Uterus (tissue), 3 donors: ENCODE measurements at regions not wholly inside any gene's neighbourhood (a gene's known extent, or its start where the extent isn't known, plus 50 kb on each side); places are given as distances from the start of the nearest gene placed in this dataset.

Source experiments
- DNase-seq, 2 donors: peaks; one replicate each; pipeline ENCODE4 v3.0.0-alpha.2; 2019 to 2020
- H3K27ac ChIP-seq, 2 donors: fragments of 200-600 bp; sonication (generic); 1 replicate in 1 of 2; 2 replicates in 1 of 2; pipeline ENCODE4 v1.5.1; 2016 to 2018
- H3K27me3 ChIP-seq, 2 donors: fragments of 200-600 bp; sonication (generic); one replicate each; pipeline ENCODE4 v1.5.1; 2018 to 2019; ENCODE audit warnings: control low read depth in 1 of 2
- H3K36me3 ChIP-seq, 2 donors: fragments of 200-600 bp; sonication (generic); one replicate each; pipeline ENCODE4 v1.5.1; 2019; ENCODE audit warnings: control low read depth in 1 of 2
- H3K4me1 ChIP-seq, 2 donors: fragments of 200-600 bp; sonication (generic); one replicate each; pipeline ENCODE4 v1.5.1; 2018 to 2019; ENCODE audit warnings: control low read depth in 1 of 2
- H3K4me3 ChIP-seq, 2 donors: fragments of 200-600 bp; sonication (generic); 1 replicate in 1 of 2; 2 replicates in 1 of 2; pipeline ENCODE4 v1.5.1; 2018 to 2019; ENCODE audit warnings: mild to moderate bottlenecking in 1 of 2
- H3K9me3 ChIP-seq, 2 donors: fragments of 200-600 bp; sonication (generic); one replicate each; pipeline ENCODE4 v1.5.1; 2019; ENCODE audit warnings: control low read depth in 1 of 2
- POLR2A ChIP-seq, 2 donors: fragments of 450-650 bp; IDR thresholded peaks; one replicate each; pipeline ENCODE4 v1.6.1; 2016; ENCODE audit warnings: antibody characterized with exemption in 2 of 2, mild to moderate bottlenecking in 1 of 2, moderate library complexity in 1 of 2
- intact Hi-C: fragments of 100-400 bp; cut with DNase I; formaldehyde crosslinking; loops from one replicate; pipeline ENCODE4 v1.15.1; 2023; ENCODE audit warnings: low total_unique reads
- TF ChIP-seq, protein P1 (sequence below), 4 experiments: fragments of 200-600 bp in 2 of 4; fragments of 450-650 bp in 2 of 4; sonication (generic) in 2 of 4; IDR thresholded peaks; one replicate each; pipeline ENCODE4 v1.5.1; 2016 to 2019; ENCODE audit warnings: antibody characterized with exemption in 4 of 4, mild to moderate bottlenecking in 2 of 4, moderate library complexity in 1 of 4
- donor health status: DM: yes; HTN: yes; CAD: no.

- intact Hi-C loops: no loop called here
- H3K4me3 ChIP-seq: no peak overlapping the region
Observed at GRCh38 chr3:80374423-80374822, 606.6 kb upstream of the ROBO1 start.

DNA sequence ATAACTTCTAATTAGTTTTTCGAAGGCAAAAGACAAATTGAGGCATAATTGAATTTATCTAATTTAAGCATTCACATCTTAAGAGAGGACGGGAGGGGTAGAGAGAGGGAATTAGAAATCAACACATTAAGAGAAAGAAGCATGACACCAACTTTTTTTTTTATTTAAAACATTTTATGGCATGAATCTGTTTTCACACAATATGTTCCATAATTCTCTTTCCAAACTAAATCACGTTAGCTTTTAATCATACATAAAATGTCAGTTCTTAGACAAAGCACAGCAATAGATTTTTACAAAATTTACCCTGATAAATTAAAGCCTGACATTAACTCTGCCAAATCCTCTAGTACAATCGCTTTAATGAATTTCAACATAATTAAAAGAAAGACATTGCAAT is 600.8 kb upstream of the ROBO1 start:
- DNase-seq: no peak
- H3K9me3 ChIP-seq: no peaks in the 10 kb centered on the region
- H3K4me1 ChIP-seq: no peaks in the 10 kb centered on the region
- intact Hi-C loops: no loop called here
- no peaks in the 10 kb centered on the region for H3K27me3 ChIP-seq
- H3K27ac ChIP-seq: no peak overlapping the region
- H3K4me3 ChIP-seq: no peak overlapping the region
- no peaks in the 10 kb centered on the region for H3K36me3 ChIP-seq
- TF ChIP-seq POLR2A (IDR thresholded peaks at IDR 0.05): no peak
- TF ChIP-seq, protein P1, sequence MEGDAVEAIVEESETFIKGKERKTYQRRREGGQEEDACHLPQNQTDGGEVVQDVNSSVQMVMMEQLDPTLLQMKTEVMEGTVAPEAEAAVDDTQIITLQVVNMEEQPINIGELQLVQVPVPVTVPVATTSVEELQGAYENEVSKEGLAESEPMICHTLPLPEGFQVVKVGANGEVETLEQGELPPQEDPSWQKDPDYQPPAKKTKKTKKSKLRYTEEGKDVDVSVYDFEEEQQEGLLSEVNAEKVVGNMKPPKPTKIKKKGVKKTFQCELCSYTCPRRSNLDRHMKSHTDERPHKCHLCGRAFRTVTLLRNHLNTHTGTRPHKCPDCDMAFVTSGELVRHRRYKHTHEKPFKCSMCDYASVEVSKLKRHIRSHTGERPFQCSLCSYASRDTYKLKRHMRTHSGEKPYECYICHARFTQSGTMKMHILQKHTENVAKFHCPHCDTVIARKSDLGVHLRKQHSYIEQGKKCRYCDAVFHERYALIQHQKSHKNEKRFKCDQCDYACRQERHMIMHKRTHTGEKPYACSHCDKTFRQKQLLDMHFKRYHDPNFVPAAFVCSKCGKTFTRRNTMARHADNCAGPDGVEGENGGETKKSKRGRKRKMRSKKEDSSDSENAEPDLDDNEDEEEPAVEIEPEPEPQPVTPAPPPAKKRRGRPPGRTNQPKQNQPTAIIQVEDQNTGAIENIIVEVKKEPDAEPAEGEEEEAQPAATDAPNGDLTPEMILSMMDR (IDR thresholded peaks at IDR 0.05): no peak

More at GRCh38 chr3:80374423-80374822, 606.6 kb upstream of the ROBO1 start:
- Histone ChIP-seq H3K9me3 (no peaks in the 10 kb centered on the region), H3K27me3 (no peaks in the 10 kb centered on the region), H3K4me1 (no peaks in the 10 kb centered on the region), H3K36me3 (no peaks in the 10 kb centered on the region), H3K27ac (no peak overlapping the region)
- no peak for DNase-seq
- TF ChIP-seq, protein P1 (IDR thresholded peaks at IDR 0.05): no peak
- no peak for TF ChIP-seq POLR2A (IDR thresholded peaks at IDR 0.05)

DNA sequence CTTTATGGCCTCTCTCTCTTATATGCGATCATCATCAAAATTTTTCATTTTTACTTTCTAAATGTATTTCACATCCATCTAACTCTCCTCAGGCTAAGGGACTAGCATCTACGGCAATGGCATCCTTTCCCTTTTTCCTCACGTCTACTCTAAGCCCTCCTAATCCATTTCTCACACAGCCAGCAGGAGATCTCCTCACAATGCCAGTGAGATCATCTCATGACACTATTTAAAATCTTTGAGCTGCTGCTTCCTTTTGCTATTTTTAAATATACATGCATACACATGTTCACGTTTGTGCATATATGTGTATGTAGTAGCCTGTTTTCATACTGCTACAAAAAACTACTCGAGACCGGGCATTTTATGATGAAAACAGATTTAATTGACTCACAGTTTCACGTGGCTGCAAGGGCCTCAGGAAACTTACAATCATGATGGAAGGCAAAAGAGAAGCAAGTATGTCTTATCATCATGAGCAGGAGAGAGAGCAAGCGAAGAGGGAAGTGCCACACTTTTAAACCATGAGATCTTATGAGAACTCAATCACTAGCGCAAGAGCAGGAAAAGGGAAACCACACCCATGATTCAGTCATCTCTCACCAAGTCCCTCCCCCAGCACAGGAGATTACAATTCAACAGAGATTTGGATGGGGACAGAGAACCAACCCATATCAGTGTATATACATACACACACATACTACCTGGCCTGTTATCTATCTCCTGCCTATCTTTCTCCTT is 599.2 kb upstream of the ROBO1 start:
- Histone ChIP-seq H3K27me3 (no peaks in the 10 kb centered on the region), H3K9me3 (no peaks in the 10 kb centered on the region), H3K36me3 (no peaks in the 10 kb centered on the region), H3K4me1 (no peaks in the 10 kb centered on the region), H3K27ac (no peak overlapping the region), H3K4me3 (no peak overlapping the region)
- intact Hi-C loops: no loop called here
- TF ChIP-seq POLR2A (IDR thresholded peaks at IDR 0.05): no peak
- TF ChIP-seq, protein P1 (IDR thresholded peaks at IDR 0.05): no peak
- DNase-seq: no peak

DNA sequence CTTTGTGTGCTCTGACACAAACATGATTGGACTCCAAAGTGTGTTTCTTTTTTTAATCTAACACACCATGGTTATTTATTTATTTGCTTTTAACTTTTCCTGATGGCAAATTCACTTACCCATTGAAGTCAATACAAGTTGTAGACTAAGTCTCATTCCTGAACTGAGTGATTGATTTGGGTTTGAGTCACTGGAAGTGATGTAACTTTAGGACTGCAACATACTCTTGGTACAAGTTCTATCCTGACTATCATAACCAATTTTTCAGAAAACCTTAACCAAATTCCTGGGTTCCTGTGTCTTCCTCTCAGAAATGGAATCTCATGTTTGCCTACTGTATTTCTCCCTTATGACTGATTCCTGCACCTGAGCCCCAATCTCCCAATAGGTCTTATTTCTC is 590.0 kb upstream of the ROBO1 start:
- Histone ChIP-seq H3K4me3 (no peak overlapping the region), H3K27ac (no peak overlapping the region), H3K9me3 (no peaks in the 10 kb centered on the region), H3K27me3 (no peaks in the 10 kb centered on the region), H3K36me3 (no peaks in the 10 kb centered on the region), H3K4me1 (no peaks in the 10 kb centered on the region)
- TF ChIP-seq, protein P1 (IDR thresholded peaks at IDR 0.05): no peak
- TF ChIP-seq POLR2A (IDR thresholded peaks at IDR 0.05): no peak
- no peak for DNase-seq
- intact Hi-C loops: no loop called here

DNA sequence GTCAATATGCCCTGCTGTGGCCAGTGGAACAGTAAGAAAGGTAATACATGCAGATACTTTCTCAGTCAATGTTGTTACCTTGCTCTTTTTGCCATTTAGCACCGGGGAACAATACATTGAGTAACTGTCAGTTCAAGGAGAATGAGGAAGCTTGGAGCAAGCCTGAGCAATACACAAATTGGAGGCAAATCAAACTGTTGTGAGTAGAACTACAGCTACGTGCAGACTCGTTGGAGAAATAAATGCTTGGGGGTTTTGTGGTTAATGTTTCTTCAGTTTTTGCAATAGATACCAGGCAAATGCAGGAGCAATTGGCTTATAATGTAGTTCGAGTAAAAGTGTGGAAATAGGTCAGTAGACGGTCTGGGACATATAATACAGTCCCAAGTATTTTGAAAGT is 587.3 kb upstream of the ROBO1 start:
- no peak overlapping the region for H3K4me3 ChIP-seq
- TF ChIP-seq, protein P1 (IDR thresholded peaks at IDR 0.05): no peak
- no peak for TF ChIP-seq POLR2A (IDR thresholded peaks at IDR 0.05)
- H3K36me3 ChIP-seq: no peaks in the 10 kb centered on the region
- no peak overlapping the region for H3K27ac ChIP-seq
- no peaks in the 10 kb centered on the region for H3K4me1 ChIP-seq
- no peaks in the 10 kb centered on the region for H3K27me3 ChIP-seq
- intact Hi-C loops: no loop called here
- no peaks in the 10 kb centered on the region for H3K9me3 ChIP-seq
- DNase-seq: no peak
